GM12891 (cell line): ENCODE measurements at regions not wholly inside any gene's neighbourhood (a gene's known extent, or its start where the extent isn't known, plus 50 kb on each side); places are given as distances from the start of the nearest gene placed in this dataset.

Experiments
- DNase-seq: peaks from one replicate; pipeline ENCODE4 v3.0.0; 2011; ENCODE audit warnings: low spot score; ENCODE audit not compliant: insufficient read length
- FAIRE-seq: peaks from 2 replicates; lab custom pipeline; 2011; peaks lifted over from hg19 to GRCh38; lab: Jason Lieb, UNC
- PAX5 ChIP-seq: IDR thresholded peaks from 2 replicates; pipeline ENCODE4 v1.6.1; 2011; ENCODE audit warnings: low read length, moderate library complexity, mild to moderate bottlenecking; ENCODE audit not compliant: insufficient read depth, severe bottlenecking
- POLR2A ChIP-seq: IDR thresholded peaks from 2 replicates; pipeline ENCODE4 v1.6.1; 2011; ENCODE audit warnings: low read depth, low read length, control low read depth
- POLR2AphosphoS5 ChIP-seq: IDR thresholded peaks from 2 replicates; pipeline ENCODE4 v1.6.1; 2011; ENCODE audit warnings: low read depth, low read length, control low read depth
- POU2F2 ChIP-seq: IDR thresholded peaks from 2 replicates; pipeline ENCODE4 v1.6.1; 2011; ENCODE audit warnings: low read depth, mild to moderate bottlenecking, control low read depth, low read length, moderate library complexity
- SPI1 ChIP-seq: IDR thresholded peaks from 2 replicates; pipeline ENCODE4 v1.6.1; 2011; ENCODE audit warnings: low read depth, low read length, control low read depth
- TAF1 ChIP-seq: IDR thresholded peaks from 2 replicates; pipeline ENCODE4 v1.6.1; 2011; ENCODE audit warnings: low read depth, low read length, control low read depth

GRCh38 chr5:167565189-167565954, 726.1 kb upstream of the WWC1 start:
- TF ChIP-seq POU2F2: no peak
- TF ChIP-seq PAX5: no peak
- TF ChIP-seq SPI1: no peak
- no peak for TF ChIP-seq TAF1
- TF ChIP-seq POLR2A: no peak
- TF ChIP-seq POLR2AphosphoS5: no peak
- no peak for DNase-seq
- FAIRE-seq: no peak

- no peak for FAIRE-seq
- DNase-seq: no peak
Observed at GRCh38 chr5:167570431-167570830, 721.0 kb upstream of the WWC1 start.

GRCh38 chr5:167571824-167572223, 719.6 kb upstream of the WWC1 start:
- FAIRE-seq (no peak), DNase-seq (no peak)
- TF ChIP-seq TAF1 (no peak), POLR2AphosphoS5 (no peak), POLR2A (no peak), PAX5 (no peak)

More at GRCh38 chr5:167570431-167570830, 721.0 kb upstream of the WWC1 start:
- no peak for TF ChIP-seq POLR2AphosphoS5
- TF ChIP-seq TAF1: no peak
- no peak for TF ChIP-seq POU2F2
- TF ChIP-seq POLR2A: no peak
- TF ChIP-seq PAX5: no peak
- TF ChIP-seq SPI1: no peak

- DNase-seq: no peak
- FAIRE-seq: no peak
- no peak for TF ChIP-seq SPI1
- TF ChIP-seq POLR2A: no peak
- no peak for TF ChIP-seq TAF1
- TF ChIP-seq PAX5: no peak
- TF ChIP-seq POLR2AphosphoS5: no peak
- no peak for TF ChIP-seq POU2F2
Observed at GRCh38 chr5:167573370-167574127, 717.9 kb upstream of the WWC1 start.

GRCh38 chr5:167574464-167574863, 717.0 kb upstream of the WWC1 start:
- no peak for FAIRE-seq
- TF ChIP-seq PAX5: no peak
- no peak for TF ChIP-seq POU2F2
- TF ChIP-seq TAF1: no peak
- TF ChIP-seq SPI1: no peak
- no peak for TF ChIP-seq POLR2A
- no peak for TF ChIP-seq POLR2AphosphoS5
- no peak for DNase-seq

- TF ChIP-seq TAF1 (no peak), PAX5 (no peak), POLR2AphosphoS5 (no peak), SPI1 (no peak), POU2F2 (no peak), POLR2A (no peak)
- DNase-seq: no peak
- FAIRE-seq: no peak
Observed at GRCh38 chr5:167575330-167575729, 716.1 kb upstream of the WWC1 start.

GRCh38 chr5:167576126-167576525, 715.3 kb upstream of the WWC1 start:
- TF ChIP-seq POU2F2 (no peak), POLR2AphosphoS5 (no peak), TAF1 (no peak), SPI1 (no peak), PAX5 (no peak), POLR2A (no peak)
- no peak for FAIRE-seq
- DNase-seq: no peak

GRCh38 chr5:167576897-167577296, 714.5 kb upstream of the WWC1 start:
- FAIRE-seq: no peak
- DNase-seq: no peak
- no peak for TF ChIP-seq PAX5
- TF ChIP-seq POLR2A: no peak
- no peak for TF ChIP-seq TAF1
- no peak for TF ChIP-seq POU2F2
- TF ChIP-seq POLR2AphosphoS5: no peak
- no peak for TF ChIP-seq SPI1

- FAIRE-seq (no peak), DNase-seq (no peak)
- no peak for TF ChIP-seq SPI1
- no peak for TF ChIP-seq TAF1
- TF ChIP-seq PAX5: no peak
- TF ChIP-seq POU2F2: no peak
- TF ChIP-seq POLR2A: no peak
- no peak for TF ChIP-seq POLR2AphosphoS5
Observed at GRCh38 chr5:167577616-167578015, 713.8 kb upstream of the WWC1 start.
